ENCODE measurements at regions not wholly inside any gene's neighbourhood (a gene's known extent, or its start where the extent isn't known, plus 50 kb on each side); places are given as distances from the start of the nearest gene placed in this dataset.

GRCh38 chr10:52992567-52992966, 220.0 kb upstream of the MBL2 start:
- Histone ChIP-seq H3K9me3 (no peaks in the 10 kb centered on the region), H3K4me3 (no peak overlapping the region), H3K27me3 (no peaks in the 10 kb centered on the region), H3K4me1 (no peaks in the 10 kb centered on the region), H3K36me3 (no peaks in the 10 kb centered on the region), H3K27ac (no peak overlapping the region)
- ATAC-seq (no peak), DNase-seq (no peak)
- intact Hi-C loops (cut with DNase I): no loop called here
- TF ChIP-seq CTCF (IDR thresholded peaks at IDR 0.05): no peak
- no peak for TF ChIP-seq POLR2A (IDR thresholded peaks at IDR 0.05)
- WGBS (ENCODE audit: insufficient coverage, low coverage, low lambda C conversion rate, missing lambda C conversion rate): 89% methylated on average over 1 of the region's 1 CpG

DNA sequence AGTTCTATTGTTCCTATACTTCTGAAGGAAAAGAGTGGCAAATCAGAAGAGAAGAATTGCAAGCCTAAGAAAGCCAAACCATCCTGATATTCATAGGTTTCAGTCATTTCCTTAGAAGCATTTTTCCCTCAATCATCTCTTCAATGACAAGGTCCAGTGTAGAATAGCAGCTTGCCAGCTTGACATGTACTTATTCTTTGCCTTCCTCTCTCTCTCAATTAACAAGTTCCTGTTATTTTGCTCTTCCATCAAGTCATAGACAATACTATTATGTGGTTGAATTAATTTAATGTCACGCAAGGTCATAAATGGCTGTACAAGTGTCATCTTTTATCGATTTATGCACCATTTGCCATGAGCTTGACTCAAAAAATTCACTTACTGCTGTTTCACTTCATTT, 216.3 kb upstream of the MBL2 start:
- H3K4me3 ChIP-seq: no peak overlapping the region
- intact Hi-C loops (cut with DNase I): no loop called here
- no peak for DNase-seq
- no peaks in the 10 kb centered on the region for H3K27me3 ChIP-seq
- no peak for TF ChIP-seq CTCF (IDR thresholded peaks at IDR 0.05)
- no peak for TF ChIP-seq POLR2A (IDR thresholded peaks at IDR 0.05)
- H3K4me1 ChIP-seq: no peaks in the 10 kb centered on the region
- H3K36me3 ChIP-seq: no peaks in the 10 kb centered on the region
- H3K27ac ChIP-seq: no peak overlapping the region
- ATAC-seq: no peak
- WGBS (ENCODE audit: insufficient coverage, low coverage, low lambda C conversion rate, missing lambda C conversion rate): 86% methylated on average over 2 of the region's 2 CpGs
- H3K9me3 ChIP-seq: no peaks in the 10 kb centered on the region

DNA sequence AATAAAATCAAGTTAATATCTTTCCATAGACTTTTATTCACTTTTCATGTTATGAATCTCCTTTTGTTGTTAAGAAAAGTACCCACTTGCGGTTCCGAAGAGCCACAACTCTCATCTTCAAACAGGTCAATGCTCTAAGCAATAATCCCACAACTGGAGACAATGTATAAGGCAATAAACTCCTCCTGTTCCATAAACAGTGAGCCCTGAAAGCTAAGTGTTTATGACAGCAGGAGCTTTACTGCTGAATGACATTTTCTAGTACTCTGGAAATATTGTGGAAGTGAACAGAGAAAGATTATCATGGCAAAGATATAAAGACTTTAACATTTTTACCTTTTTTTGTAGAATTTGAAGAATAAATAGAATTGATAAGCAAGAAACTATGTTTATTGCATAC, 213.5 kb upstream of the MBL2 start:
- Histone ChIP-seq H3K4me3 (no peak overlapping the region), H3K4me1 (no peaks in the 10 kb centered on the region), H3K9me3 (no peaks in the 10 kb centered on the region), H3K27me3 (no peaks in the 10 kb centered on the region), H3K36me3 (no peaks in the 10 kb centered on the region), H3K27ac (no peak overlapping the region)
- WGBS (ENCODE audit: insufficient coverage, low coverage, low lambda C conversion rate, missing lambda C conversion rate): 83% methylated on average over 2 of the region's 2 CpGs
- ATAC-seq (no peak), DNase-seq (no peak)
- no peak for TF ChIP-seq POLR2A (IDR thresholded peaks at IDR 0.05)
- intact Hi-C loops (cut with DNase I): no loop called here

- Histone ChIP-seq H3K27ac (no peak overlapping the region), H3K27me3 (no peaks in the 10 kb centered on the region), H3K4me3 (no peak overlapping the region), H3K4me1 (no peaks in the 10 kb centered on the region), H3K36me3 (no peaks in the 10 kb centered on the region), H3K9me3 (no peaks in the 10 kb centered on the region)
- TF ChIP-seq CTCF (IDR thresholded peaks at IDR 0.05): no peak
- no peak for TF ChIP-seq POLR2A (IDR thresholded peaks at IDR 0.05)
- no peak for ATAC-seq
- no peak for DNase-seq
- intact Hi-C loops (cut with DNase I): no loop called here
These were observed 211.6 kb upstream of the MBL2 start for GRCh38 chr10:52984169-52984568.

DNA sequence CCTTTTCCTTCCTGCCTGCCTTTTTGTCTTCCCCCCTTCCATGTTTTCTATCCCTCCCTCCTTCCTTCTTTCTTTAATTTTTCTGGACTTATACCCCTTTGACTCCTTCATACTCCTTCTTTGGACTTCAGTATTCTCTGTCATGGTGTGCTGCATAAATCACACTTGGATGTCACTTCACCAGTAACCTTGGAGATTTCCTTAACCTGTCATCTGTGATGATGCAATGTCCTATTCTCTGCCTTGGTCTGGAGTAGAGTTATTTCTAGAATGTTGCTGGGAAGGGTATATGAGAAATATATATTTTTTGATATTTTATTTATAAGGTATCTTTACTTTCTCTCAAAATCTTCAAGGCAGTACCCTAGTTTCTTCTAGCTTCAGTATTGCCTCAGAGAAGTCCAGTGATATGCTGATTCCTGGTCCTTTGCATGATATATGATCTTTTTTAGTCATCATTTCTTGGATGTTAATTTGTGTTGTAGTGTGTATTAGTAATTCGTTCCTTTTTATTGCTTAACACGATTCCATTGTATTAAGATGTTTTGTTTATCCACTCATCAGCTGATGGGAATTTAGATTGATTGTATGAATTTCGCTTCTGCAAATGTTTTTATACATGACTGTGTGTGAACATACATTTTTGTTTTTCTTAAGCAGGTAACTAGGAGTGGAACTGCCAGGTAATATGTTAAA, 206.9 kb upstream of the MBL2 start:
- Histone ChIP-seq H3K4me3 (no peak overlapping the region), H3K36me3 (no peaks in the 10 kb centered on the region), H3K9me3 (no peaks in the 10 kb centered on the region), H3K27me3 (no peaks in the 10 kb centered on the region), H3K4me1 (no peaks in the 10 kb centered on the region), H3K27ac (no peak overlapping the region)
- ATAC-seq (no peak), DNase-seq (no peak)
- WGBS (ENCODE audit: insufficient coverage, low coverage, low lambda C conversion rate, missing lambda C conversion rate): 67% methylated on average over 3 of the region's 3 CpGs
- no peak for TF ChIP-seq POLR2A (IDR thresholded peaks at IDR 0.05)
- no peak for TF ChIP-seq CTCF (IDR thresholded peaks at IDR 0.05)
- intact Hi-C loops (cut with DNase I): no loop called here
